ENCODE measurements at regions not wholly inside any gene's neighbourhood (a gene's known extent, or its start where the extent isn't known, plus 50 kb on each side); places are given as distances from the start of the nearest gene placed in this dataset.
A peak's percentile ranks its signal among the peaks of the same experiment; 100 is the strongest.

- no peak for DNase-seq
Measured at GRCh38 chr20:52817511-52817910, 154.6 kb upstream of the TSHZ2 start.

GRCh38 chr20:52814371-52814770 is 157.8 kb upstream of the TSHZ2 start:
- DNase-seq = no peak

- DNase-seq = no peak
Measured at GRCh38 chr20:52812231-52812847, 159.8 kb upstream of the TSHZ2 start.

GRCh38 chr20:52809003-52809402 is 163.2 kb upstream of the TSHZ2 start:
- no peak for DNase-seq

- no peak for DNase-seq
Measured at GRCh38 chr20:52806918-52807317, 165.2 kb upstream of the TSHZ2 start.

GRCh38 chr20:52805843-52806242 is 166.3 kb upstream of the TSHZ2 start:
- DNase-seq = no peak

GRCh38 chr20:52805296-52805571 is 166.9 kb upstream of the TSHZ2 start:
- DNase-seq = no peak

- no peak for DNase-seq
Measured at GRCh38 chr20:52804497-52805295, 167.5 kb upstream of the TSHZ2 start.

GRCh38 chr20:52801628-52802006 is 170.5 kb upstream of the TSHZ2 start:
- no peak for DNase-seq

GRCh38 chr20:52800734-52801627 is 171.2 kb upstream of the TSHZ2 start:
- no peak for DNase-seq

GRCh38 chr20:52799130-52799529 is 173.0 kb upstream of the TSHZ2 start:
- no peak for DNase-seq

- DNase-seq = no peak
Measured at GRCh38 chr20:52798124-52798523, 174.0 kb upstream of the TSHZ2 start.

GRCh38 chr20:52794853-52795252 is 177.3 kb upstream of the TSHZ2 start:
- no peak for DNase-seq

GRCh38 chr20:52793339-52793963 is 178.7 kb upstream of the TSHZ2 start:
- no peak for DNase-seq

- DNase-seq = no peak
Measured at GRCh38 chr20:52791091-52791490, 181.1 kb upstream of the TSHZ2 start.

GRCh38 chr20:52789716-52790115 is 182.4 kb upstream of the TSHZ2 start:
- DNase-seq = no peak

GRCh38 chr20:52787962-52788361 is 184.2 kb upstream of the TSHZ2 start:
- no peak for DNase-seq

GRCh38 chr20:52787216-52787615 is 184.9 kb upstream of the TSHZ2 start:
- no peak for DNase-seq

GRCh38 chr20:52785679-52786078 is 186.5 kb upstream of the TSHZ2 start:
- no peak for DNase-seq

- peak in 1 of 2 donors; percentile 1 for DNase-seq
Measured at GRCh38 chr20:52783769-52784168, 188.4 kb upstream of the TSHZ2 start.

GRCh38 chr20:52780462-52780861 is 191.7 kb upstream of the TSHZ2 start:
- no peak for DNase-seq

GRCh38 chr20:52779125-52779524 is 193.0 kb upstream of the TSHZ2 start:
- no peak for DNase-seq

- no peak for DNase-seq
Measured at GRCh38 chr20:52777171-52777570, 195.0 kb upstream of the TSHZ2 start.
